Breast epithelium (tissue), 4 donors: ENCODE measurements at regions not wholly inside any gene's neighbourhood (a gene's known extent, or its start where the extent isn't known, plus 50 kb on each side); places are given as distances from the start of the nearest gene placed in this dataset.

Experiments
- DNase-seq, 2 donors: peaks; one replicate each; pipeline ENCODE4 v3.0.0-alpha.2; 2019; ENCODE audit warnings: low spot score in 2 of 2
- H3K27ac ChIP-seq, 2 donors: fragments of 200-600 bp; sonication (generic) in 1 of 2; one replicate each; pipeline ENCODE4 v1.5.1; 2016 to 2019; ENCODE audit warnings: mild to moderate bottlenecking in 1 of 2
- H3K27me3 ChIP-seq, 2 donors: fragments of 200-600 bp; sonication (generic) in 1 of 2; one replicate each; pipeline versions ENCODE4 v1.5.1 to v1.6.0; 2017 to 2019; ENCODE audit warnings: control low read depth in 1 of 2, mild to moderate bottlenecking in 1 of 2
- H3K36me3 ChIP-seq: fragments of 200-600 bp; one replicate; pipeline ENCODE4 v1.5.1; 2019
- H3K4me1 ChIP-seq, 2 donors: fragments of 200-600 bp; sonication (generic); one replicate each; pipeline ENCODE4 v1.5.1; 2016 to 2019; ENCODE audit warnings: control low read depth in 1 of 2
- H3K4me3 ChIP-seq, 3 donors: fragments of 200-600 bp; sonication (generic); 1 replicate in 2 of 3; 2 replicates in 1 of 3; pipeline ENCODE4 v1.5.1; 2016 to 2019; ENCODE audit warnings: mild to moderate bottlenecking in 3 of 3, moderate library complexity in 2 of 3
- H3K9me3 ChIP-seq, 2 donors: fragments of 200-600 bp; sonication (generic) in 1 of 2; one replicate each; pipeline ENCODE4 v1.5.1; 2016 to 2019; ENCODE audit warnings: control low read depth in 1 of 2
- POLR2A ChIP-seq: fragments of 450-650 bp; IDR thresholded peaks from one replicate; pipeline ENCODE4 v1.6.1; 2016; ENCODE audit warnings: antibody characterized with exemption, mild to moderate bottlenecking, moderate library complexity
- POLR2AphosphoS5 ChIP-seq, 3 donors: sonication (generic); formaldehyde crosslinking; IDR thresholded peaks; one replicate each; pipeline ENCODE4 v1.6.1; 2017; ENCODE audit warnings: antibody characterized with exemption in 3 of 3
- intact Hi-C: fragments of 100-400 bp; cut with DNase I; formaldehyde crosslinking; loops from one replicate; pipeline ENCODE4 v1.15.1; 2023; ENCODE audit warnings: low total_unique reads
- TF ChIP-seq, protein P1 (sequence below), 3 donors: fragments of 450-650 bp; IDR thresholded peaks; one replicate each; pipeline ENCODE4 v1.5.1; 2016 to 2017; ENCODE audit warnings: antibody characterized with exemption in 3 of 3, mild to moderate bottlenecking in 3 of 3, moderate library complexity in 3 of 3

GRCh38 chr1:104593413-104594187 is 843.9 kb downstream of the AMY1C start:
- Histone ChIP-seq H3K27ac (no peak overlapping the region), H3K36me3 (no peaks in the 10 kb centered on the region), H3K4me3 (no peak overlapping the region), H3K4me1 (no peaks in the 10 kb centered on the region), H3K27me3 (no peaks in the 10 kb centered on the region), H3K9me3 (no peaks in the 10 kb centered on the region)
- TF ChIP-seq, protein P1, sequence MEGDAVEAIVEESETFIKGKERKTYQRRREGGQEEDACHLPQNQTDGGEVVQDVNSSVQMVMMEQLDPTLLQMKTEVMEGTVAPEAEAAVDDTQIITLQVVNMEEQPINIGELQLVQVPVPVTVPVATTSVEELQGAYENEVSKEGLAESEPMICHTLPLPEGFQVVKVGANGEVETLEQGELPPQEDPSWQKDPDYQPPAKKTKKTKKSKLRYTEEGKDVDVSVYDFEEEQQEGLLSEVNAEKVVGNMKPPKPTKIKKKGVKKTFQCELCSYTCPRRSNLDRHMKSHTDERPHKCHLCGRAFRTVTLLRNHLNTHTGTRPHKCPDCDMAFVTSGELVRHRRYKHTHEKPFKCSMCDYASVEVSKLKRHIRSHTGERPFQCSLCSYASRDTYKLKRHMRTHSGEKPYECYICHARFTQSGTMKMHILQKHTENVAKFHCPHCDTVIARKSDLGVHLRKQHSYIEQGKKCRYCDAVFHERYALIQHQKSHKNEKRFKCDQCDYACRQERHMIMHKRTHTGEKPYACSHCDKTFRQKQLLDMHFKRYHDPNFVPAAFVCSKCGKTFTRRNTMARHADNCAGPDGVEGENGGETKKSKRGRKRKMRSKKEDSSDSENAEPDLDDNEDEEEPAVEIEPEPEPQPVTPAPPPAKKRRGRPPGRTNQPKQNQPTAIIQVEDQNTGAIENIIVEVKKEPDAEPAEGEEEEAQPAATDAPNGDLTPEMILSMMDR (IDR thresholded peaks at IDR 0.05): no peak
- TF ChIP-seq POLR2A (no peak), POLR2AphosphoS5 (IDR thresholded peaks at IDR 0.05) (no peak)
- intact Hi-C loops: no loop called here
- DNase-seq: no peak

GRCh38 chr1:104617474-104617873 is 867.8 kb downstream of the AMY1C start:
- no peak for DNase-seq
- no peaks in the 10 kb centered on the region for H3K36me3 ChIP-seq
- TF ChIP-seq POLR2AphosphoS5 (IDR thresholded peaks at IDR 0.05) (no peak), POLR2A (no peak)
- TF ChIP-seq, protein P1 (IDR thresholded peaks at IDR 0.05): no peak

GRCh38 chr1:104621221-104621620 is 871.5 kb downstream of the AMY1C start:
- intact Hi-C loops: loop anchor here (10.0 kb wide), 1 partner anchor 1036 kb away; no protein-coding TSS in a partner anchor
- Histone ChIP-seq H3K9me3 (peaks cover 9 to 18% of the 10 kb centered on the region in 2 donors), H3K4me1 (no peaks in the 10 kb centered on the region), H3K36me3 (no peaks in the 10 kb centered on the region), H3K27me3 (no peaks in the 10 kb centered on the region), H3K27ac (no peak overlapping the region), H3K4me3 (no peak overlapping the region)
- DNase-seq: no peak
- no peak for TF ChIP-seq POLR2A

More at GRCh38 chr1:104617474-104617873, 867.8 kb downstream of the AMY1C start:
- no peak overlapping the region for H3K27ac ChIP-seq
- H3K9me3 ChIP-seq: peaks cover 9 to 26% of the 10 kb centered on the region in 2 donors
- intact Hi-C loops: no loop called here
- no peaks in the 10 kb centered on the region for H3K27me3 ChIP-seq
- H3K4me3 ChIP-seq: no peak overlapping the region
- H3K4me1 ChIP-seq: no peaks in the 10 kb centered on the region

DNA sequence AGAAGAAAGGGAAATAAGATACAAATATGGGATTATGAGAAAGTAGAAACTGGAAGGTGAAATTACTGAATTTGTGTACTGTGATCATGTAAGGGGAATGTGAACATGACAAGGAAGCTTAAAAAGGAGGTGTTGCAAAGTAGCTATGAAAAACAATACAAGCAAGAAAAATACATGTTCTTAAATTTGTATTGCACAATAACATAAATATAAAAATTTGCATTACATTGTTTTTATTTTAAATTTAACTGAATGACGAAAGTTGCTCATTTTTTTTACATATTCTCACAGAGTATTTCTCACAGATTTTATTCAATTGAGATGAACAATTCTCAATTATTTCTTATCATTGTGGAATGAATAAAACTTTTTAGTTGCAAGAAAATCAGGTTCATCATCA is 874.8 kb downstream of the AMY1C start:
- Histone ChIP-seq H3K27ac (no peak overlapping the region), H3K36me3 (no peaks in the 10 kb centered on the region), H3K4me1 (no peaks in the 10 kb centered on the region), H3K4me3 (no peak overlapping the region), H3K9me3 (no peaks in the 10 kb centered on the region), H3K27me3 (no peaks in the 10 kb centered on the region)
- intact Hi-C loops: loop anchor here (10.0 kb wide), 1 partner anchor 1040 kb away; no protein-coding TSS in a partner anchor
- no peak for TF ChIP-seq POLR2AphosphoS5 (IDR thresholded peaks at IDR 0.05)
- TF ChIP-seq, protein P1 (IDR thresholded peaks at IDR 0.05): no peak
- TF ChIP-seq POLR2A: no peak
- no peak for DNase-seq

- no peak overlapping the region for H3K27ac ChIP-seq
- no peaks in the 10 kb centered on the region for H3K27me3 ChIP-seq
- intact Hi-C loops: loop anchor here (10.0 kb wide), 1 partner anchor 1045 kb away; no protein-coding TSS in a partner anchor
- TF ChIP-seq POLR2A (no peak), POLR2AphosphoS5 (IDR thresholded peaks at IDR 0.05) (no peak)
- TF ChIP-seq, protein P1 (IDR thresholded peaks at IDR 0.05): no peak
- H3K4me1 ChIP-seq: no peaks in the 10 kb centered on the region
- H3K9me3 ChIP-seq: no peaks in the 10 kb centered on the region
- H3K4me3 ChIP-seq: no peak overlapping the region
- DNase-seq: no peak
- H3K36me3 ChIP-seq: no peaks in the 10 kb centered on the region
These were observed 879.9 kb downstream of the AMY1C start for GRCh38 chr1:104629589-104629988.
